Lower leg skin (tissue), 4 donors: ENCODE measurements at regions not wholly inside any gene's neighbourhood (a gene's known extent, or its start where the extent isn't known, plus 50 kb on each side); places are given as distances from the start of the nearest gene placed in this dataset.

Source experiments
- DNase-seq, 2 donors: peaks; one replicate each; pipeline ENCODE4 v3.0.0-alpha.2; 2019; ENCODE audit warnings: low spot score in 2 of 2
- H3K4me3 ChIP-seq: fragments of 200-600 bp; sonication (generic); 2 replicates; pipeline ENCODE4 v1.5.1; 2017; ENCODE audit warnings: mild to moderate bottlenecking, low read depth; ENCODE audit not compliant: poor library complexity, severe bottlenecking
- POLR2A ChIP-seq, 2 donors: fragments of 450-650 bp; IDR thresholded peaks; one replicate each; pipeline ENCODE4 v1.6.1; 2016 to 2017; ENCODE audit warnings: antibody characterized with exemption in 2 of 2, mild to moderate bottlenecking in 1 of 2, moderate library complexity in 1 of 2
- WGBS, 2 donors: methylation state at CpG; one replicate each; pipeline ENCODE4 v1.1.5; 2018; 5-methylcytosine and 5-hydroxymethylcytosine counted together
- intact Hi-C: fragments of 100-400 bp; cut with DNase I; formaldehyde crosslinking; loops from one replicate; pipeline ENCODE4 v1.15.0; 2023; ENCODE audit warnings: low total_unique reads
- TF ChIP-seq, protein P1 (sequence below), 3 donors: fragments of 450-650 bp; IDR thresholded peaks; one replicate each; pipeline ENCODE4 v1.5.1; 2016; ENCODE audit warnings: antibody characterized with exemption in 3 of 3, mild to moderate bottlenecking in 3 of 3, moderate library complexity in 2 of 3

GRCh38 chr6:15950962-15951569 is 177.8 kb upstream of the MYLIP start:
- no peak overlapping the region for H3K4me3 ChIP-seq
- WGBS, 2 donors: 83 to 85% methylated on average over 3 of the region's 3 CpGs
- intact Hi-C loops: no loop called here
- no peak for DNase-seq
- TF ChIP-seq, protein P1, sequence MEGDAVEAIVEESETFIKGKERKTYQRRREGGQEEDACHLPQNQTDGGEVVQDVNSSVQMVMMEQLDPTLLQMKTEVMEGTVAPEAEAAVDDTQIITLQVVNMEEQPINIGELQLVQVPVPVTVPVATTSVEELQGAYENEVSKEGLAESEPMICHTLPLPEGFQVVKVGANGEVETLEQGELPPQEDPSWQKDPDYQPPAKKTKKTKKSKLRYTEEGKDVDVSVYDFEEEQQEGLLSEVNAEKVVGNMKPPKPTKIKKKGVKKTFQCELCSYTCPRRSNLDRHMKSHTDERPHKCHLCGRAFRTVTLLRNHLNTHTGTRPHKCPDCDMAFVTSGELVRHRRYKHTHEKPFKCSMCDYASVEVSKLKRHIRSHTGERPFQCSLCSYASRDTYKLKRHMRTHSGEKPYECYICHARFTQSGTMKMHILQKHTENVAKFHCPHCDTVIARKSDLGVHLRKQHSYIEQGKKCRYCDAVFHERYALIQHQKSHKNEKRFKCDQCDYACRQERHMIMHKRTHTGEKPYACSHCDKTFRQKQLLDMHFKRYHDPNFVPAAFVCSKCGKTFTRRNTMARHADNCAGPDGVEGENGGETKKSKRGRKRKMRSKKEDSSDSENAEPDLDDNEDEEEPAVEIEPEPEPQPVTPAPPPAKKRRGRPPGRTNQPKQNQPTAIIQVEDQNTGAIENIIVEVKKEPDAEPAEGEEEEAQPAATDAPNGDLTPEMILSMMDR (IDR thresholded peaks at IDR 0.05): no peak
- no peak for TF ChIP-seq POLR2A (IDR thresholded peaks at IDR 0.05)

GRCh38 chr6:15949982-15950381 is 178.9 kb upstream of the MYLIP start:
- TF ChIP-seq POLR2A (IDR thresholded peaks at IDR 0.05): no peak
- TF ChIP-seq, protein P1 (IDR thresholded peaks at IDR 0.05): no peak
- 42 to 56% methylated on average over 1 of the region's 1 CpG for WGBS, 2 donors
- intact Hi-C loops: no loop called here
- H3K4me3 ChIP-seq: no peak overlapping the region
- no peak for DNase-seq

DNA sequence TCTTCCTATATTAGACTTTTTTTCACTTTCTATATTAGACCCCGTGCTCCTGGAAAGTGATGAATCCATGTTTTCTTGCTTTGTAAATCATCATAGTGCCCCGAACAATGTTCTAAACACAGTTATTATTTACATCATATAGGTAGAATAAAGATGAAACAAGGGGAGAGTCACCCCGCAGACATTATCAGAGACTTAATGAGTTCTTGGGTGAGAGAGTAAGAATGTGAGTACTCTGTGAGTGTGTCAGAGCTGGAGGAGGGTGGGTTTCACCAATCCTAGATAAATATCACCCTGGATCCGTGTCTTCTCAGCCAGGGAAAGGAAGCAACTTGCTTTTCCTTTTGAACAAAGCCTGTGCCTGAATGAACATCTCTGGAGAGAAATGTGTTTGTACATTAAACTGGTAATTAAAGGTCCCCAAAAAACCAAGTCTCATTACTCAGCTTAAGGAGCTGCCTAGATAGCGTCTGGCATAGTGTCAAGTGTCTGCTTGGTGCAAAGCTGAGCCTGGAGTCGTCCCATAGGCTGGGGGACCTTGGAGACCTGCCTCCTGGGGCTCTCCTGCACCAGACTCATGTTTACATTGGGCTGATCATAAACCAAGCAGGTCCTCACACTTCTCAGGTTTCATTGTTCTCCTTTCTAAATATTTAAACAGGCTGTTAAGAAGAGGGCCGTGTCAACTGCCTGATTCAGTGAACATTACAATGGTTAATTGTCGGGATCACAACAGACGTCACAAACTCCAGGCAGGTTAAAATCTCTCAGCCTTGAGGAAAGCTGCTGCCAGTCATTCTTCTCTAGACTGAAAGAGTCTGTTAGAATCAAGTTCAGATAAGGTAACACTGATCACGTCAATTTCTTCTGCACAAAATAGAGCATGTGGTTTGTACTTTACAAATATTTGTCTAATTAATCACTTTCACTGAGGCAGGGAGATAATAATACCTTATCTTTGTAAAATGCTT is 179.7 kb upstream of the MYLIP start:
- 71 to 72% methylated on average over 10 of the region's 10 CpGs for WGBS, 2 donors
- TF ChIP-seq POLR2A (IDR thresholded peaks at IDR 0.05): no peak
- TF ChIP-seq, protein P1 (IDR thresholded peaks at IDR 0.05): no peak
- H3K4me3 ChIP-seq: no peak overlapping the region
- DNase-seq: no peak
- intact Hi-C loops: no loop called here

GRCh38 chr6:15947923-15948322 is 181.0 kb upstream of the MYLIP start:
- no peak for TF ChIP-seq POLR2A (IDR thresholded peaks at IDR 0.05)
- TF ChIP-seq, protein P1 (IDR thresholded peaks at IDR 0.05): no peak
- H3K4me3 ChIP-seq: no peak overlapping the region
- WGBS, 2 donors: 87 to 92% methylated on average over 4 of the region's 4 CpGs
- DNase-seq: no peak
- intact Hi-C loops: no loop called here

GRCh38 chr6:15947436-15947835 is 181.4 kb upstream of the MYLIP start:
- intact Hi-C loops: no loop called here
- WGBS, 2 donors: 79 to 94% methylated on average over 1 of the region's 1 CpG

More at GRCh38 chr6:15947436-15947835, 181.4 kb upstream of the MYLIP start:
- H3K4me3 ChIP-seq: no peak overlapping the region
- DNase-seq: no peak
- no peak for TF ChIP-seq POLR2A (IDR thresholded peaks at IDR 0.05)
- TF ChIP-seq, protein P1 (IDR thresholded peaks at IDR 0.05): no peak
